ENCODE measurements at regions not wholly inside any gene's neighbourhood (a gene's known extent, or its start where the extent isn't known, plus 50 kb on each side); places are given as distances from the start of the nearest gene placed in this dataset.

GRCh38 chr4:182971702-182972101, 54.5 kb upstream of the DCTD start:
- TF ChIP-seq TAF1 (IDR thresholded peaks at IDR 0.05; ENCODE audit: low read depth): no peak
- no peak for TF ChIP-seq EZH2 (IDR thresholded peaks at IDR 0.05; ENCODE audit: borderline replicate concordance, insufficient read depth, low read length, poor library complexity, severe bottlenecking)
- TF ChIP-seq SMC3 (conservative IDR thresholded peaks at IDR 0.05; ENCODE audit: poor library complexity): no peak
- TF ChIP-seq RAD21 (conservative IDR thresholded peaks at IDR 0.05): no peak
- no peak for TF ChIP-seq MXI1 (conservative IDR thresholded peaks at IDR 0.05; ENCODE audit: poor library complexity, severe bottlenecking)
- no peak for TF ChIP-seq EP300 (conservative IDR thresholded peaks at IDR 0.05; ENCODE audit: poor library complexity, severe bottlenecking)
- TF ChIP-seq POLR2AphosphoS5 (IDR thresholded peaks at IDR 0.05): no peak
- no peak for TF ChIP-seq REST (IDR thresholded peaks at IDR 0.05; ENCODE audit: borderline replicate concordance)
- no peak for TF ChIP-seq CTCF (IDR thresholded peaks at IDR 0.05; ENCODE audit: poor library complexity, severe bottlenecking)
- no peaks in the 10 kb centered on the region for H4K20me1 ChIP-seq (ENCODE audit: insufficient read depth)
- H3K4me3 ChIP-seq (ENCODE audit: low read length): no peak overlapping the region
- H3K9me3 ChIP-seq (ENCODE audit: low read length): no peaks in the 10 kb centered on the region
- H3K27me3 ChIP-seq (ENCODE audit: insufficient read depth, low read depth, low read length): no peaks in the 10 kb centered on the region
- no peaks in the 10 kb centered on the region for H3K79me2 ChIP-seq (replicated peaks; ENCODE audit: insufficient read depth, low read length)
- H3F3A ChIP-seq (ENCODE audit: insufficient read depth, low read length, poor library complexity, severe bottlenecking): no peaks in the 10 kb centered on the region
- H3K4me2 ChIP-seq (ENCODE audit: low read length): no peak overlapping the region
- no peaks in the 10 kb centered on the region for H3K9me2 ChIP-seq (ENCODE audit: insufficient read depth, low read length)
- no peak overlapping the region for H2AFZ ChIP-seq (ENCODE audit: low read depth, low read length)
- no peaks in the 10 kb centered on the region for H3K36me3 ChIP-seq (ENCODE audit: insufficient read depth, low read length)
- H3K27ac ChIP-seq (ENCODE audit: low read length): no peak overlapping the region
- H3K9ac ChIP-seq (ENCODE audit: low read length): no peak overlapping the region

GRCh38 chr4:182969651-182970279, 52.6 kb upstream of the DCTD start:
- H3K4me2 ChIP-seq (ENCODE audit: low read length): no peak overlapping the region
- H3K9me3 ChIP-seq (ENCODE audit: low read length): no peaks in the 10 kb centered on the region
- H3K27me3 ChIP-seq (ENCODE audit: insufficient read depth, low read depth, low read length): no peaks in the 10 kb centered on the region
- H2AFZ ChIP-seq (ENCODE audit: low read depth, low read length): no peak overlapping the region
- H3K9me2 ChIP-seq (ENCODE audit: insufficient read depth, low read length): no peaks in the 10 kb centered on the region
- H3K4me3 ChIP-seq (ENCODE audit: low read length): no peak overlapping the region
- H3K9ac ChIP-seq (ENCODE audit: low read length): no peak overlapping the region
- H3K79me2 ChIP-seq (replicated peaks; ENCODE audit: insufficient read depth, low read length): no peaks in the 10 kb centered on the region
- TF ChIP-seq POLR2AphosphoS5 (IDR thresholded peaks at IDR 0.05): no peak
- no peak for TF ChIP-seq MXI1 (conservative IDR thresholded peaks at IDR 0.05; ENCODE audit: poor library complexity, severe bottlenecking)
- no peak for TF ChIP-seq EP300 (conservative IDR thresholded peaks at IDR 0.05; ENCODE audit: poor library complexity, severe bottlenecking)
- no peak for TF ChIP-seq RAD21 (conservative IDR thresholded peaks at IDR 0.05)
- no peak for TF ChIP-seq EZH2 (IDR thresholded peaks at IDR 0.05; ENCODE audit: borderline replicate concordance, insufficient read depth, low read length, poor library complexity, severe bottlenecking)
- TF ChIP-seq CTCF (IDR thresholded peaks at IDR 0.05; ENCODE audit: poor library complexity, severe bottlenecking): no peak
- no peak for TF ChIP-seq REST (IDR thresholded peaks at IDR 0.05; ENCODE audit: borderline replicate concordance)
- no peak for TF ChIP-seq TAF1 (IDR thresholded peaks at IDR 0.05; ENCODE audit: low read depth)
- H4K20me1 ChIP-seq (ENCODE audit: insufficient read depth): no peaks in the 10 kb centered on the region
- H3K36me3 ChIP-seq (ENCODE audit: insufficient read depth, low read length): no peaks in the 10 kb centered on the region
- no peak overlapping the region for H3K27ac ChIP-seq (ENCODE audit: low read length)
- H3F3A ChIP-seq (ENCODE audit: insufficient read depth, low read length, poor library complexity, severe bottlenecking): no peaks in the 10 kb centered on the region
